K562 (cell line): ENCODE measurements at regions not wholly inside any gene's neighbourhood (a gene's known extent, or its start where the extent isn't known, plus 50 kb on each side); places are given as distances from the start of the nearest gene placed in this dataset.

Source experiments
- ATAC-seq: fragments of 200-7000 bp; cut with Tn5 transposase; 3 replicates; pipeline ENCODE4 v1.9.1; 2020; ENCODE audit warnings: moderate library complexity
- BruUV-seq: library from RNA; stranded (reverse); fragments of 400-500 nt; replicated peaks from 2 replicates; lab custom pipeline; 2021; lab: Mats Ljungman, UMichigan
- CTCF ChIA-PET: fragments of 300-600 bp; formaldehyde crosslinking; extraction: SDS; loops from one replicate; lab custom pipeline; 2021; ENCODE audit warnings: low intra/inter-chr PET ratio; lab: Yijun Ruan, JAX
- POLR2A ChIA-PET: fragments of 300-600, 350-650 bp; sonication (Branson Sonifier 250); formaldehyde crosslinking; extraction: SDS; loops from one replicate; lab custom pipeline; 2021; ENCODE audit warnings: antibody characterized with exemption, inconsistent platforms; lab: Yijun Ruan, JAX
- DNase-seq, 4 experiments: peaks; one replicate each; pipeline versions ENCODE4 v3.0.0 to v3.0.0-alpha.2; 2011 to 2018; ENCODE audit warnings: low spot score in 3 of 4, mixed read lengths in 3 of 4; ENCODE audit errors: extremely low read depth in 1 of 4
- FAIRE-seq: peaks from 2 replicates; lab custom pipeline; 2011; peaks lifted over from hg19 to GRCh38; lab: Jason Lieb, UNC
- H2AFZ ChIP-seq: 2 replicates; pipeline ENCODE4 v1.6.0; 2011; ENCODE audit warnings: low read depth, low read length, control low read depth, inconsistent platforms
- H3K27ac ChIP-seq: fragments of 200-600 bp; 3 replicates; pipeline ENCODE4 v1.8.0; 2011; ENCODE audit warnings: low read depth, mild to moderate bottlenecking, control low read depth, inconsistent platforms, low read length, moderate library complexity, mixed read lengths; ENCODE audit errors: extremely low read depth
- H3K27me3 ChIP-seq, 2 experiments: fragments of 300-600 bp in 1 of 2; 2 replicates in 1 of 2; 3 replicates in 1 of 2; pipeline versions ENCODE4 v1.6.0 to v1.8.0; 2011; ENCODE audit warnings: inconsistent platforms in 2 of 2, low read length in 2 of 2, mild to moderate bottlenecking in 1 of 2, mixed read lengths in 1 of 2, moderate library complexity in 1 of 2; ENCODE audit not compliant: control insufficient read depth in 2 of 2, insufficient read depth in 2 of 2
- H3K36me3 ChIP-seq: fragments of 300-600 bp; 3 replicates; pipeline ENCODE4 v1.8.0; 2011; ENCODE audit warnings: mild to moderate bottlenecking, low read length, inconsistent platforms; ENCODE audit not compliant: control insufficient read depth, insufficient read depth
- H3K4me1 ChIP-seq, 2 experiments: fragments of 200-600 bp in 1 of 2; replicated peaks in 1 of 2; 2 replicates in 1 of 2; 3 replicates in 1 of 2; pipeline versions ENCODE4 v1.5.1 to v1.8.0; 2011; ENCODE audit warnings: inconsistent platforms in 2 of 2, low read length in 2 of 2, mild to moderate bottlenecking in 1 of 2, mixed read lengths in 1 of 2, moderate library complexity in 1 of 2; ENCODE audit not compliant: control insufficient read depth in 2 of 2, insufficient read depth in 2 of 2
- H3K4me2 ChIP-seq: 2 replicates; pipeline ENCODE4 v1.6.1; 2011; ENCODE audit warnings: low read length, control low read depth, inconsistent platforms, mixed read lengths; ENCODE audit not compliant: insufficient read depth
- H3K4me3 ChIP-seq: fragments of 200-600 bp; sonication (generic), shearing (Covaris generic); 2 replicates; pipeline ENCODE4 v1.5.1; 2016; ENCODE audit warnings: control low read depth, inconsistent platforms
- H3K79me2 ChIP-seq: fragments of 200-600 bp; 3 replicates; pipeline ENCODE4 v1.8.0; 2011; ENCODE audit warnings: low read length, inconsistent platforms; ENCODE audit not compliant: control insufficient read depth, insufficient read depth
- H3K9ac ChIP-seq, 2 experiments: 2 replicates each; pipeline versions ENCODE4 v1.6.0 to v1.6.1; 2011; ENCODE audit warnings: low read depth in 2 of 2, low read length in 2 of 2, control low read depth in 1 of 2, inconsistent platforms in 1 of 2, mild to moderate bottlenecking in 1 of 2, mixed read lengths in 1 of 2; ENCODE audit not compliant: insufficient read depth in 1 of 2
- H3K9me1 ChIP-seq: one replicate; pipeline ENCODE4 v1.6.0; 2011; ENCODE audit warnings: inconsistent platforms, mild to moderate bottlenecking, low read length, moderate library complexity; ENCODE audit not compliant: control insufficient read depth, insufficient read depth
- H3K9me3 ChIP-seq: replicated peaks from 2 replicates; pipeline ENCODE4 v1.5.1; 2011; ENCODE audit warnings: low read depth, low read length, inconsistent platforms; ENCODE audit not compliant: control insufficient read depth, insufficient read depth
- H4K20me1 ChIP-seq: replicated peaks from 2 replicates; pipeline ENCODE4 v1.6.1; 2011; ENCODE audit warnings: low read length, inconsistent platforms, mixed read lengths; ENCODE audit not compliant: control insufficient read depth, insufficient read depth
- CHD2 ChIP-seq: IDR thresholded peaks from 2 replicates; pipeline ENCODE4 v1.6.1; 2011; ENCODE audit warnings: low read depth, low read length
- CSDE1 ChIP-seq, 2 experiments: fragments of 450-650 bp; IDR thresholded peaks; 2 replicates each; pipeline ENCODE4 v1.6.1; 2016; ENCODE audit warnings: mild to moderate bottlenecking in 1 of 2
- FOXP4 ChIP-seq: sonication (generic); formaldehyde crosslinking; IDR thresholded peaks from 2 replicates; pipeline ENCODE4 v1.8.0; 2022; ENCODE audit warnings: mild to moderate bottlenecking, missing genetic modification reagents, borderline replicate concordance
- HNRNPH1 ChIP-seq: fragments of 200-400 bp; formaldehyde crosslinking; optimal IDR thresholded peaks from 2 replicates; pipeline ENCODE3; 2017; ENCODE audit warnings: low read depth, mild to moderate bottlenecking, low read length, moderate library complexity
- HOXB6 ChIP-seq: fragments of 250-450 bp; sonication (Bioruptor Pico); IDR thresholded peaks from 2 replicates; pipeline ENCODE4 v1.5.1; 2022; ENCODE audit warnings: mild to moderate bottlenecking, borderline replicate concordance
- NRF1 ChIP-seq, 2 experiments: fragments of 450-650 bp; IDR thresholded peaks in 1 of 2; conservative IDR thresholded peaks in 1 of 2; 2 replicates each; pipeline ENCODE4 v1.6.1; 2014; ENCODE audit warnings: mild to moderate bottlenecking in 2 of 2
- OTX1 ChIP-seq: fragments of 450-650 bp; formaldehyde crosslinking; IDR thresholded peaks from 2 replicates; pipeline ENCODE4 v1.4.0; 2022; ENCODE audit warnings: mild to moderate bottlenecking
- SMARCE1 ChIP-seq: fragments of 450-650 bp; IDR thresholded peaks from 2 replicates; pipeline ENCODE4 v1.7.1; 2016; ENCODE audit warnings: mild to moderate bottlenecking
- ZNF165 ChIP-seq: fragments of 250-450 bp; sonication (Bioruptor Pico); IDR thresholded peaks from 2 replicates; pipeline ENCODE4 v1.4.0; 2020; ENCODE audit warnings: borderline replicate concordance
- ZNF24 ChIP-seq: fragments of 450-650 bp; IDR thresholded peaks from 2 replicates; pipeline ENCODE4 v1.6.1; 2016
- WGBS: fragments of 100-300 bp; shearing (Covaris generic); methylation state at CpG from one replicate; pipeline ENCODE4 v1.1.6; 2016; ENCODE audit warnings: low coverage, mixed read lengths; ENCODE audit not compliant: insufficient coverage; ENCODE audit errors: missing lambda C conversion rate; 5-methylcytosine and 5-hydroxymethylcytosine counted together
- in situ Hi-C: fragments of 300-500 bp; cut with MboI; formaldehyde crosslinking; loops from 4 replicates; pipeline ENCODE4 v1.15.0; 2018; ENCODE audit warnings: inconsistent platforms, mixed read lengths
- intact Hi-C: fragments of 100-400 bp; cut with micrococcal nuclease; formaldehyde crosslinking; loops from 2 replicates; pipeline ENCODE4 v1.14.2; 2022
- TF ChIP-seq, protein P1 (sequence below), 2 experiments: fragments of 450-650 bp; IDR thresholded peaks; 2 replicates each; pipeline ENCODE4 v1.6.1; 2018; ENCODE audit warnings: mild to moderate bottlenecking in 2 of 2, low read depth in 1 of 2; ENCODE audit not compliant: partially characterized antibody in 2 of 2
- TF ChIP-seq, protein P2 (sequence below): sonication (generic); formaldehyde crosslinking; IDR thresholded peaks from 2 replicates; pipeline ENCODE4 v1.9.0; 2022; ENCODE audit warnings: mild to moderate bottlenecking, missing genetic modification reagents
- TF ChIP-seq, protein P3 (sequence below): fragments of 250-450 bp; sonication (Bioruptor Pico); IDR thresholded peaks from 2 replicates; pipeline ENCODE4 v1.5.0; 2022; ENCODE audit warnings: mild to moderate bottlenecking

GRCh38 chr10:121425623-121426022, 172.6 kb downstream of the FGFR2 start (continued):
- TF ChIP-seq, protein P1, sequence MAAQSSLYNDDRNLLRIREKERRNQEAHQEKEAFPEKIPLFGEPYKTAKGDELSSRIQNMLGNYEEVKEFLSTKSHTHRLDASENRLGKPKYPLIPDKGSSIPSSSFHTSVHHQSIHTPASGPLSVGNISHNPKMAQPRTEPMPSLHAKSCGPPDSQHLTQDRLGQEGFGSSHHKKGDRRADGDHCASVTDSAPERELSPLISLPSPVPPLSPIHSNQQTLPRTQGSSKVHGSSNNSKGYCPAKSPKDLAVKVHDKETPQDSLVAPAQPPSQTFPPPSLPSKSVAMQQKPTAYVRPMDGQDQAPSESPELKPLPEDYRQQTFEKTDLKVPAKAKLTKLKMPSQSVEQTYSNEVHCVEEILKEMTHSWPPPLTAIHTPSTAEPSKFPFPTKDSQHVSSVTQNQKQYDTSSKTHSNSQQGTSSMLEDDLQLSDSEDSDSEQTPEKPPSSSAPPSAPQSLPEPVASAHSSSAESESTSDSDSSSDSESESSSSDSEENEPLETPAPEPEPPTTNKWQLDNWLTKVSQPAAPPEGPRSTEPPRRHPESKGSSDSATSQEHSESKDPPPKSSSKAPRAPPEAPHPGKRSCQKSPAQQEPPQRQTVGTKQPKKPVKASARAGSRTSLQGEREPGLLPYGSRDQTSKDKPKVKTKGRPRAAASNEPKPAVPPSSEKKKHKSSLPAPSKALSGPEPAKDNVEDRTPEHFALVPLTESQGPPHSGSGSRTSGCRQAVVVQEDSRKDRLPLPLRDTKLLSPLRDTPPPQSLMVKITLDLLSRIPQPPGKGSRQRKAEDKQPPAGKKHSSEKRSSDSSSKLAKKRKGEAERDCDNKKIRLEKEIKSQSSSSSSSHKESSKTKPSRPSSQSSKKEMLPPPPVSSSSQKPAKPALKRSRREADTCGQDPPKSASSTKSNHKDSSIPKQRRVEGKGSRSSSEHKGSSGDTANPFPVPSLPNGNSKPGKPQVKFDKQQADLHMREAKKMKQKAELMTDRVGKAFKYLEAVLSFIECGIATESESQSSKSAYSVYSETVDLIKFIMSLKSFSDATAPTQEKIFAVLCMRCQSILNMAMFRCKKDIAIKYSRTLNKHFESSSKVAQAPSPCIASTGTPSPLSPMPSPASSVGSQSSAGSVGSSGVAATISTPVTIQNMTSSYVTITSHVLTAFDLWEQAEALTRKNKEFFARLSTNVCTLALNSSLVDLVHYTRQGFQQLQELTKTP (IDR thresholded peaks at IDR 0.05; ENCODE audit: low read depth in 1 of 2, partially characterized antibody in 2 of 2), result no peak
- TF ChIP-seq, all 486 proteins: peak for 0

DNA sequence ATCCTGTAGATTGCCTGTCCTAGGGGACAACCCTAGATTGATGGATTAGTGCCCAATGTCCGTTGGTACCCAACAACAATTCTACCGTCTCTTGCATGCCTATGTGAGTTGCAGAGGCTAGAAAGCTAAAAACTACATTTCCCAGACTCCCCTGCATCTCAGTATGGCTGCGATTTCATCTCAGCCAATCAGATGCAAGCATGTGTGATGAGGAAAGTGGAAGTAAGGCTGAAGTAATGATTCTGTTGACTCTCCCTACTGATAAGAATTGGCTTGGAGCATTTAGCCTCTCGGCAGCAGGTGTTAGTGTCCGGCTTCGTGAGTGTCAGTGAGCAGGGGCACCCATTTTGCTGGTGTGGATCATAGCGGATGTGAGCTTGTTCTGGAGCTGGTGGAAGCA, 171.9 kb downstream of the FGFR2 start:
- H3K4me1 ChIP-seq, result no peaks in the 10 kb centered on the region
- H3K79me2 ChIP-seq, result no peaks in the 10 kb centered on the region
- no TSS peak for BruUV-seq
- intact Hi-C loops (no loop called here), in situ Hi-C loops (no loop called here)
- no peaks in the 10 kb centered on the region for H3K9me3 ChIP-seq
- CTCF ChIA-PET, result no interaction called here
- H2AFZ ChIP-seq, result no peak overlapping the region
- no peak overlapping the region; the same call in 1 of the 2 replicates for H3K4me2 ChIP-seq
- no peak overlapping the region for H3K9ac ChIP-seq
- WGBS, result 8% methylated on average over 6 of the region's 7 CpGs
- FAIRE-seq, result no peak
- POLR2A ChIA-PET, result interaction anchor here (0.5 kb wide), 1 partner anchor 130 kb away, joined by 3 read pairs; no protein-coding TSS in a partner anchor
- no peaks in the 10 kb centered on the region for H3K9me1 ChIP-seq
- H3K4me3 ChIP-seq, result no peak overlapping the region
- ATAC-seq, result peak; percentile 83
- H3K27me3 ChIP-seq, result no peaks in the 10 kb centered on the region
- peak; percentile 23 to 57 (median 41) for DNase-seq
- H3K27ac ChIP-seq, result no peak overlapping the region
- no peaks in the 10 kb centered on the region for H3K36me3 ChIP-seq
- no peaks in the 10 kb centered on the region for H4K20me1 ChIP-seq
- TF ChIP-seq CSDE1 (IDR thresholded peaks at IDR 0.05), result no peak
- no peak for TF ChIP-seq ZNF165
- TF ChIP-seq FOXP4, result no peak
- no peak for TF ChIP-seq HNRNPH1
- TF ChIP-seq ZNF24, result peak; percentile 99
- TF ChIP-seq, protein P2, sequence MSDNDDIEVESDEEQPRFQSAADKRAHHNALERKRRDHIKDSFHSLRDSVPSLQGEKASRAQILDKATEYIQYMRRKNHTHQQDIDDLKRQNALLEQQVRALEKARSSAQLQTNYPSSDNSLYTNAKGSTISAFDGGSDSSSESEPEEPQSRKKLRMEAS, result no peak
- no peak for TF ChIP-seq CHD2
- no peak for TF ChIP-seq SMARCE1
- TF ChIP-seq HOXB6 (CRISPR knock-in tag), result no peak
- no peak for TF ChIP-seq NRF1 (conservative IDR thresholded peaks at IDR 0.05 in 1 of 2, IDR thresholded peaks at IDR 0.05 in 1 of 2)
- TF ChIP-seq, protein P3, sequence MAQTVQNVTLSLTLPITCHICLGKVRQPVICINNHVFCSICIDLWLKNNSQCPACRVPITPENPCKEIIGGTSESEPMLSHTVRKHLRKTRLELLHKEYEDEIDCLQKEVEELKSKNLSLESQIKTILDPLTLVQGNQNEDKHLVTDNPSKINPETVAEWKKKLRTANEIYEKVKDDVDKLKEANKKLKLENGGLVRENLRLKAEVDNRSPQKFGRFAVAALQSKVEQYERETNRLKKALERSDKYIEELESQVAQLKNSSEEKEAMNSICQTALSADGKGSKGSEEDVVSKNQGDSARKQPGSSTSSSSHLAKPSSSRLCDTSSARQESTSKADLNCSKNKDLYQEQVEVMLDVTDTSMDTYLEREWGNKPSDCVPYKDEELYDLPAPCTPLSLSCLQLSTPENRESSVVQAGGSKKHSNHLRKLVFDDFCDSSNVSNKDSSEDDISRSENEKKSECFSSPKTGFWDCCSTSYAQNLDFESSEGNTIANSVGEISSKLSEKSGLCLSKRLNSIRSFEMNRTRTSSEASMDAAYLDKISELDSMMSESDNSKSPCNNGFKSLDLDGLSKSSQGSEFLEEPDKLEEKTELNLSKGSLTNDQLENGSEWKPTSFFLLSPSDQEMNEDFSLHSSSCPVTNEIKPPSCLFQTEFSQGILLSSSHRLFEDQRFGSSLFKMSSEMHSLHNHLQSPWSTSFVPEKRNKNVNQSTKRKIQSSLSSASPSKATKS (CRISPR knock-in tag), result no peak
- no peak for TF ChIP-seq OTX1 (CRISPR knock-in tag)
